Breast epithelium (tissue), 4 donors: ENCODE measurements at regions not wholly inside any gene's neighbourhood (a gene's known extent, or its start where the extent isn't known, plus 50 kb on each side); places are given as distances from the start of the nearest gene placed in this dataset.

Experiments
- DNase-seq, 2 donors: peaks; one replicate each; pipeline ENCODE4 v3.0.0-alpha.2; 2019; ENCODE audit warnings: low spot score in 2 of 2
- H3K27ac ChIP-seq, 2 donors: fragments of 200-600 bp; sonication (generic) in 1 of 2; one replicate each; pipeline ENCODE4 v1.5.1; 2016 to 2019; ENCODE audit warnings: mild to moderate bottlenecking in 1 of 2
- H3K27me3 ChIP-seq, 2 donors: fragments of 200-600 bp; sonication (generic) in 1 of 2; one replicate each; pipeline versions ENCODE4 v1.5.1 to v1.6.0; 2017 to 2019; ENCODE audit warnings: control low read depth in 1 of 2, mild to moderate bottlenecking in 1 of 2
- H3K36me3 ChIP-seq: fragments of 200-600 bp; one replicate; pipeline ENCODE4 v1.5.1; 2019
- H3K4me1 ChIP-seq, 2 donors: fragments of 200-600 bp; sonication (generic); one replicate each; pipeline ENCODE4 v1.5.1; 2016 to 2019; ENCODE audit warnings: control low read depth in 1 of 2
- H3K4me3 ChIP-seq, 3 donors: fragments of 200-600 bp; sonication (generic); 1 replicate in 2 of 3; 2 replicates in 1 of 3; pipeline ENCODE4 v1.5.1; 2016 to 2019; ENCODE audit warnings: mild to moderate bottlenecking in 3 of 3, moderate library complexity in 2 of 3
- H3K9me3 ChIP-seq, 2 donors: fragments of 200-600 bp; sonication (generic) in 1 of 2; one replicate each; pipeline ENCODE4 v1.5.1; 2016 to 2019; ENCODE audit warnings: control low read depth in 1 of 2
- POLR2A ChIP-seq: fragments of 450-650 bp; IDR thresholded peaks from one replicate; pipeline ENCODE4 v1.6.1; 2016; ENCODE audit warnings: antibody characterized with exemption, mild to moderate bottlenecking, moderate library complexity
- POLR2AphosphoS5 ChIP-seq, 3 donors: sonication (generic); formaldehyde crosslinking; IDR thresholded peaks; one replicate each; pipeline ENCODE4 v1.6.1; 2017; ENCODE audit warnings: antibody characterized with exemption in 3 of 3
- intact Hi-C: fragments of 100-400 bp; cut with DNase I; formaldehyde crosslinking; loops from one replicate; pipeline ENCODE4 v1.15.1; 2023; ENCODE audit warnings: low total_unique reads
- TF ChIP-seq, protein P1 (sequence below), 3 donors: fragments of 450-650 bp; IDR thresholded peaks; one replicate each; pipeline ENCODE4 v1.5.1; 2016 to 2017; ENCODE audit warnings: antibody characterized with exemption in 3 of 3, mild to moderate bottlenecking in 3 of 3, moderate library complexity in 3 of 3

DNA sequence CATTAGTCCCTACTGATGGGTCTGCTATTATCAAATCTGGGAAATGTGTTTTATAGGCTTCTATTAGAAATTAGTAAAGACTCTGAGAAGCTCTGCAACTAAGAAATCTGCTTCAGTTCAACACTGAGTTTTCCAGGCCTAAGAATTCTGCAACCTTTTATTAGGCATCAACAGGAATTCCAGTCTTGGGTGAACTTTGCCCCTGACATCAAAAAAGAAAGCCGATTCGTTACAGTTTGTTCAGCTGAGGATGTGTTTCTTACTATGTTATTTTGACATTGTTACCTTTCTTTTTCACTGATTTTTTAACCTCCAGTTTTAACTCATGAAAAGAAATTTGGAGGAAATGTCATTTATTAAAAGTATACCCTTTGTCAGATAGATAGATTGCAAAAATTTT lies 131.5 kb upstream of the KCNH8 start:
- TF ChIP-seq, protein P1, sequence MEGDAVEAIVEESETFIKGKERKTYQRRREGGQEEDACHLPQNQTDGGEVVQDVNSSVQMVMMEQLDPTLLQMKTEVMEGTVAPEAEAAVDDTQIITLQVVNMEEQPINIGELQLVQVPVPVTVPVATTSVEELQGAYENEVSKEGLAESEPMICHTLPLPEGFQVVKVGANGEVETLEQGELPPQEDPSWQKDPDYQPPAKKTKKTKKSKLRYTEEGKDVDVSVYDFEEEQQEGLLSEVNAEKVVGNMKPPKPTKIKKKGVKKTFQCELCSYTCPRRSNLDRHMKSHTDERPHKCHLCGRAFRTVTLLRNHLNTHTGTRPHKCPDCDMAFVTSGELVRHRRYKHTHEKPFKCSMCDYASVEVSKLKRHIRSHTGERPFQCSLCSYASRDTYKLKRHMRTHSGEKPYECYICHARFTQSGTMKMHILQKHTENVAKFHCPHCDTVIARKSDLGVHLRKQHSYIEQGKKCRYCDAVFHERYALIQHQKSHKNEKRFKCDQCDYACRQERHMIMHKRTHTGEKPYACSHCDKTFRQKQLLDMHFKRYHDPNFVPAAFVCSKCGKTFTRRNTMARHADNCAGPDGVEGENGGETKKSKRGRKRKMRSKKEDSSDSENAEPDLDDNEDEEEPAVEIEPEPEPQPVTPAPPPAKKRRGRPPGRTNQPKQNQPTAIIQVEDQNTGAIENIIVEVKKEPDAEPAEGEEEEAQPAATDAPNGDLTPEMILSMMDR (IDR thresholded peaks at IDR 0.05) = no peak
- TF ChIP-seq POLR2A (no peak), POLR2AphosphoS5 (IDR thresholded peaks at IDR 0.05) (no peak)
- H3K27ac ChIP-seq = no peak overlapping the region
- no peaks in the 10 kb centered on the region for H3K27me3 ChIP-seq
- no peaks in the 10 kb centered on the region for H3K4me1 ChIP-seq
- H3K36me3 ChIP-seq = no peaks in the 10 kb centered on the region
- no peaks in the 10 kb centered on the region for H3K9me3 ChIP-seq
- no peak for DNase-seq
- intact Hi-C loops = no loop called here
- no peak overlapping the region for H3K4me3 ChIP-seq

DNA sequence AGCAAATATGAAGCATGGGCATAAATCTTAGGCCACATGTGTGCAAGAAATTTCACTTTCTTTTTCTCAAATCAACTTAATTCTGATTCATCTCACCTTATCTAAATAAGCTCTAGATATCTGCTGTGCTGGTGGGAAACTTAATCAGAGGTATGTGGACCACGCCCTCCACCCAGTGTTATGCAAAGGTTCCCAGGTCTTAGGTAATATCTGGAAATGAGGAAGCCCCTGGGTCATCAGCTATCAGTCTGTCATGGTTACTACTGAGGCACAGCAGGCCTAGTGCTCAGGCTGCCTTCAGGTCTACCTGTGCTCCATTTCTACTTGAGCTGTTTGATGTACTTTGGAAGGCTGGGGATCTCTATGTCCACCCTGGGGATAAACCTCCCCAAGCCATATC lies 134.4 kb upstream of the KCNH8 start:
- no peak overlapping the region for H3K4me3 ChIP-seq
- TF ChIP-seq, protein P1 (IDR thresholded peaks at IDR 0.05) = no peak
- TF ChIP-seq POLR2AphosphoS5 (IDR thresholded peaks at IDR 0.05) (no peak), POLR2A (no peak)
- no peaks in the 10 kb centered on the region for H3K9me3 ChIP-seq
- DNase-seq = no peak
- no peaks in the 10 kb centered on the region for H3K36me3 ChIP-seq
- no peak overlapping the region for H3K27ac ChIP-seq
- H3K27me3 ChIP-seq = no peaks in the 10 kb centered on the region
- H3K4me1 ChIP-seq = no peaks in the 10 kb centered on the region
- intact Hi-C loops = no loop called here

DNA sequence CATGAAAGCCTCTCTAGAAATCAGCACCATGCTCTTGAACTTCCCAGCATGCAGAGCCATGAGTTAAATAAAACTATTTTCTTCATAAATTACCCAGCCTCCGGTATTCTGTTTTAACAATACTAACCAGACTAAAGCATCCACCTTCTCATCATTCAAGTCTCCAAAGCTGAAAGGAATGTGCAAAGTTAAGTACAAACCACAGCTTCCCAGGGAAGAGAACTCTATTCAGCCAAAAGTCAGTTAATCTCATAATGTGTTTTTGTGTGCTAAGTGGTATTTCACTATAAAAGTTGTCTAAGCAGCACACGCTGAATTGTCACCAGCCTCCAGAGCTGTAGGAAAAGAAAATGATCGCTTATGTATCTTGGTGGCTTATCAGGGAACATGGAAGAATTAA lies 135.5 kb upstream of the KCNH8 start:
- Histone ChIP-seq H3K27me3 (no peaks in the 10 kb centered on the region), H3K4me3 (no peak overlapping the region), H3K27ac (no peak overlapping the region), H3K36me3 (no peaks in the 10 kb centered on the region), H3K4me1 (no peaks in the 10 kb centered on the region), H3K9me3 (no peaks in the 10 kb centered on the region)
- intact Hi-C loops = no loop called here
- TF ChIP-seq, protein P1 (IDR thresholded peaks at IDR 0.05) = no peak
- TF ChIP-seq POLR2AphosphoS5 (IDR thresholded peaks at IDR 0.05) (no peak), POLR2A (no peak)
- DNase-seq = no peak

DNA sequence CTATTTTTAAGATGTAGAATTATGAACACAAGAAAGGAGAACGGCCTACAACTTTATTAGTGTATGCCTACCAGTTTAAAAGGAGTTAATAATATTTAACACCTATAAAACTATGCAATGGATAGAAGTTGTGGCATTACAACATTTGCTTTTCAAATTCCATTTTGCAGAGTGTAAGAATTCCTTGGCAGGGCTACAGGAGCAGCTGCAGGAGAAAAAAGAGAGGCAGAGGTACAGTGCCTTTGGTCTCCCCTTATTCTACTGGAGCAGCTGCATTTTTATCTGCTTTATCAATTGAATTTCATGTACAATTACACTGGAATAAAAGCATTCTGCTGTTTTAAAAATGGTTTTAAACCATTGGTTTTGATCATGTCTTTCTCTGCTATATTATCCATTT lies 145.7 kb upstream of the KCNH8 start:
- no peaks in the 10 kb centered on the region for H3K4me1 ChIP-seq
- TF ChIP-seq POLR2A (no peak), POLR2AphosphoS5 (IDR thresholded peaks at IDR 0.05) (no peak)
- TF ChIP-seq, protein P1 (IDR thresholded peaks at IDR 0.05) = no peak
- intact Hi-C loops = no loop called here
- H3K4me3 ChIP-seq = no peak overlapping the region
- no peaks in the 10 kb centered on the region for H3K27me3 ChIP-seq
- H3K36me3 ChIP-seq = no peaks in the 10 kb centered on the region
- H3K9me3 ChIP-seq = no peaks in the 10 kb centered on the region
- no peak overlapping the region for H3K27ac ChIP-seq
- no peak for DNase-seq

DNA sequence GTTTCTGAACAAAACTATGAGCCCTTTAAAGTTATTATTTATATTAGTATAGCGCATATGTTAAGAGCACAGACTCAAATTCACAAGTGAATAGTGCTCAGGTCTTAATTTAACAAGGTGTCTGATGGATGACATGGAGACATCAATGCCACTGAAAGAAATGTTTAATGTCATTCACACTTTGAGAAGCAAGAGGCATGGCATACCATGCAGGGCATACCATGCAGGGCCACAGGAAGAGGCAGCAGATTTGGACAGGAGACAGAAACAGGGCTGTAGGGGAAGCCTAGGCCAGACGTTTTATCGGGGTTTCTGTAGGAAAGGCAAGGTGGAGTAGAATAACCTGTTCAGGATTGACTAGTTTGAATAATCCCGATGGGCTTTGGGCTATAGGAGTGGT lies 150.2 kb upstream of the KCNH8 start:
- Histone ChIP-seq H3K4me1 (no peaks in the 10 kb centered on the region), H3K9me3 (no peaks in the 10 kb centered on the region), H3K4me3 (no peak overlapping the region), H3K27ac (no peak overlapping the region), H3K36me3 (no peaks in the 10 kb centered on the region), H3K27me3 (no peaks in the 10 kb centered on the region)
- DNase-seq = no peak
- intact Hi-C loops = no loop called here
- no peak for TF ChIP-seq POLR2AphosphoS5 (IDR thresholded peaks at IDR 0.05)
- no peak for TF ChIP-seq POLR2A
- TF ChIP-seq, protein P1 (IDR thresholded peaks at IDR 0.05) = no peak
